MCF 10A (cell line): ENCODE measurements at regions not wholly inside any gene's neighbourhood (a gene's known extent, or its start where the extent isn't known, plus 50 kb on each side); places are given as distances from the start of the nearest gene placed in this dataset.

ENCODE experiments used
- BruUV-seq: library from RNA; stranded (reverse); fragments of 400-500 nt; replicated peaks from 2 replicates; lab custom pipeline; 2021; lab: Mats Ljungman, UMichigan
- CTCF ChIA-PET: fragments of 300-600 bp; sonication (Branson Sonifier 250); formaldehyde crosslinking; extraction: SDS; loops from one replicate; lab custom pipeline; 2021; ENCODE audit warnings: antibody characterized with exemption, inconsistent platforms; lab: Yijun Ruan, JAX
- POLR2A ChIA-PET: fragments of 300-600, 350-650 bp; sonication (Branson Sonifier 250); formaldehyde crosslinking; extraction: SDS; loops from one replicate; lab custom pipeline; 2020; ENCODE audit warnings: antibody characterized with exemption, inconsistent platforms; lab: Yijun Ruan, JAX
- DNase-seq: peaks from one replicate; pipeline ENCODE4 v3.0.0-alpha.2; 2018; ENCODE audit not compliant: unreplicated experiment
- H3K27ac Mint-ChIP-seq: one replicate; pipeline ENCODE4 v1.8.0; 2022; ENCODE audit warnings: mild to moderate bottlenecking, low read depth, mixed read lengths; ENCODE audit not compliant: unreplicated experiment
- H3K27me3 Mint-ChIP-seq: one replicate; pipeline ENCODE4 v1.8.0; 2022; ENCODE audit warnings: mixed read lengths; ENCODE audit not compliant: insufficient read depth, unreplicated experiment
- H3K36me3 Mint-ChIP-seq: one replicate; pipeline ENCODE4 v1.8.0; 2022; ENCODE audit warnings: mild to moderate bottlenecking, moderate library complexity, mixed read lengths; ENCODE audit not compliant: insufficient read depth, unreplicated experiment
- H3K4me1 Mint-ChIP-seq: one replicate; pipeline ENCODE4 v1.8.0; 2022; ENCODE audit warnings: mixed read lengths; ENCODE audit not compliant: insufficient read depth, unreplicated experiment
- H3K4me3 Mint-ChIP-seq: one replicate; pipeline ENCODE4 v1.8.0; 2022; ENCODE audit warnings: mild to moderate bottlenecking, moderate library complexity, mixed read lengths; ENCODE audit not compliant: unreplicated experiment
- H3K9me3 Mint-ChIP-seq: one replicate; pipeline ENCODE4 v1.8.0; 2022; ENCODE audit warnings: mixed read lengths; ENCODE audit not compliant: unreplicated experiment
- CTCF ChIP-seq: fragments of 200-600 bp; IDR thresholded peaks from one replicate; pipeline ENCODE4 v1.8.0; 2022; ENCODE audit warnings: antibody characterized with exemption, mild to moderate bottlenecking; ENCODE audit not compliant: unreplicated experiment
- intact Hi-C: fragments of 100-400 bp; cut with micrococcal nuclease; formaldehyde crosslinking; loops from 2 replicates; pipeline ENCODE4 v1.14.1; 2022

GRCh38 chr7:112853422-112853821 is 63.2 kb upstream of the TMEM168 start:
- no peaks in the 10 kb centered on the region for H3K9me3 Mint-ChIP-seq
- no TSS peak for BruUV-seq
- intact Hi-C loops = no loop called here
- POLR2A ChIA-PET = interaction anchor here (0.7 to 0.9 kb wide), 2 partner anchors 13 kb away, joined by 3 to 4 read pairs; no protein-coding TSS in a partner anchor
- H3K27me3 Mint-ChIP-seq = no peaks in the 10 kb centered on the region
- no peak overlapping the region for H3K27ac Mint-ChIP-seq
- CTCF ChIA-PET = interaction anchor here (0.7 to 2.7 kb wide), 4 partner anchors 9 to 303 kb away, joined by 3 to 17 read pairs (median 4); no protein-coding TSS in a partner anchor
- no peak overlapping the region for H3K4me3 Mint-ChIP-seq
- H3K36me3 Mint-ChIP-seq = no peaks in the 10 kb centered on the region
- TF ChIP-seq CTCF = no peak
- no peak for DNase-seq
- no peaks in the 10 kb centered on the region for H3K4me1 Mint-ChIP-seq

GRCh38 chr7:112843151-112843550 is 53.0 kb upstream of the TMEM168 start:
- Mint-ChIP-seq H3K27ac (no peak overlapping the region), H3K27me3 (no peaks in the 10 kb centered on the region), H3K4me1 (peaks cover 5% of the 10 kb centered on the region), H3K4me3 (no peak overlapping the region), H3K36me3 (no peaks in the 10 kb centered on the region), H3K9me3 (no peaks in the 10 kb centered on the region)
- no peak for TF ChIP-seq CTCF
- no TSS peak for BruUV-seq
- DNase-seq = no peak
- intact Hi-C loops = no loop called here
- ChIA-PET CTCF (interaction anchor here (0.6 kb wide), 2 partner anchors 10 to 1039 kb away, joined by 3 read pairs; no protein-coding TSS in a partner anchor), POLR2A (no interaction called here)
